Skeletal muscle cell (primary cell): ENCODE measurements at regions not wholly inside any gene's neighbourhood (a gene's known extent, or its start where the extent isn't known, plus 50 kb on each side); places are given as distances from the start of the nearest gene placed in this dataset.

Source experiments
- DNase-seq: peaks from one replicate; pipeline ENCODE4 v3.0.0-alpha.2; 2010; ENCODE audit warnings: low read depth
- H3K4me3 ChIP-seq: 2 replicates; pipeline ENCODE4 v1.5.1; 2011; ENCODE audit warnings: low read depth, mild to moderate bottlenecking, control low read depth, low read length, moderate library complexity

GRCh38 chr2:41101281-41101680, 649.4 kb upstream of the SLC8A1 start:
- no peak for DNase-seq

GRCh38 chr2:41109744-41110143, 657.9 kb upstream of the SLC8A1 start:
- DNase-seq, result no peak
- no peak overlapping the region for H3K4me3 ChIP-seq

More at GRCh38 chr2:41101281-41101680, 649.4 kb upstream of the SLC8A1 start:
- no peak overlapping the region for H3K4me3 ChIP-seq

- DNase-seq, result no peak
- H3K4me3 ChIP-seq, result no peak overlapping the region
Observed at GRCh38 chr2:41111836-41112627, 660.1 kb upstream of the SLC8A1 start.

- no peak overlapping the region for H3K4me3 ChIP-seq
- DNase-seq, result no peak
Observed at GRCh38 chr2:41116106-41116797, 664.4 kb upstream of the SLC8A1 start.

GRCh38 chr2:41119489-41119888, 667.6 kb upstream of the SLC8A1 start:
- no peak overlapping the region for H3K4me3 ChIP-seq
- DNase-seq, result no peak

GRCh38 chr2:41123341-41123740, 671.5 kb upstream of the SLC8A1 start:
- no peak overlapping the region for H3K4me3 ChIP-seq
- DNase-seq, result no peak

GRCh38 chr2:41127351-41127750, 675.5 kb upstream of the SLC8A1 start:
- no peak for DNase-seq
- no peak overlapping the region for H3K4me3 ChIP-seq

- DNase-seq, result no peak
- H3K4me3 ChIP-seq, result no peak overlapping the region
Observed at GRCh38 chr2:41129988-41130387, 678.1 kb upstream of the SLC8A1 start.

- DNase-seq, result no peak
- H3K4me3 ChIP-seq, result no peak overlapping the region
Observed at GRCh38 chr2:41137031-41137430, 685.1 kb upstream of the SLC8A1 start.

GRCh38 chr2:41141146-41141791, 689.4 kb upstream of the SLC8A1 start:
- H3K4me3 ChIP-seq, result no peak overlapping the region
- DNase-seq, result no peak

GRCh38 chr2:41142478-41142877, 690.6 kb upstream of the SLC8A1 start:
- DNase-seq, result no peak
- no peak overlapping the region for H3K4me3 ChIP-seq

- no peak overlapping the region for H3K4me3 ChIP-seq
- DNase-seq, result no peak
Observed at GRCh38 chr2:41145066-41145465, 693.2 kb upstream of the SLC8A1 start.

- no peak overlapping the region for H3K4me3 ChIP-seq
- DNase-seq, result no peak
Observed at GRCh38 chr2:41149054-41149453, 697.2 kb upstream of the SLC8A1 start.

GRCh38 chr2:41151746-41152145, 699.9 kb upstream of the SLC8A1 start:
- DNase-seq, result no peak
- no peak overlapping the region for H3K4me3 ChIP-seq

- no peak for DNase-seq
- H3K4me3 ChIP-seq, result no peak overlapping the region
Observed at GRCh38 chr2:41152318-41152717, 700.4 kb upstream of the SLC8A1 start.

- H3K4me3 ChIP-seq, result no peak overlapping the region
- DNase-seq, result no peak
Observed at GRCh38 chr2:41160439-41160838, 708.5 kb upstream of the SLC8A1 start.

GRCh38 chr2:41167014-41167413, 715.1 kb upstream of the SLC8A1 start:
- no peak for DNase-seq
- no peak overlapping the region for H3K4me3 ChIP-seq

GRCh38 chr2:41169744-41170143, 717.9 kb upstream of the SLC8A1 start:
- no peak overlapping the region for H3K4me3 ChIP-seq
- DNase-seq, result no peak

- DNase-seq, result no peak
- no peak overlapping the region for H3K4me3 ChIP-seq
Observed at GRCh38 chr2:41170589-41170988, 718.7 kb upstream of the SLC8A1 start.

- no peak overlapping the region for H3K4me3 ChIP-seq
- DNase-seq, result no peak
Observed at GRCh38 chr2:41180387-41180786, 728.5 kb upstream of the SLC8A1 start.

- no peak overlapping the region for H3K4me3 ChIP-seq
- DNase-seq, result no peak
Observed at GRCh38 chr2:41182961-41183360, 731.1 kb upstream of the SLC8A1 start.
